Osteocyte (in vitro differentiated cells): ENCODE measurements at regions not wholly inside any gene's neighbourhood (a gene's known extent, or its start where the extent isn't known, plus 50 kb on each side); places are given as distances from the start of the nearest gene placed in this dataset.
"Not testable (repeated sequence)": the region's sequence is repeated elsewhere in the genome, so short reads cannot be mapped to it uniquely, and the experiment has no call there.

ENCODE experiments used
- DNase-seq: peaks from one replicate; pipeline ENCODE4 v3.0.0; 2021; ENCODE audit warnings: mixed read lengths; ENCODE audit not compliant: unreplicated experiment; ENCODE audit errors: extremely low spot score
- H3K27ac Mint-ChIP-seq: one replicate; pipeline ENCODE4 v1.8.0; 2021; ENCODE audit warnings: mild to moderate bottlenecking, mixed read lengths; ENCODE audit not compliant: unreplicated experiment
- H3K27me3 Mint-ChIP-seq: one replicate; pipeline ENCODE4 v1.8.0; 2021; ENCODE audit warnings: mixed read lengths; ENCODE audit not compliant: unreplicated experiment
- H3K36me3 Mint-ChIP-seq: one replicate; pipeline ENCODE4 v1.8.0; 2021; ENCODE audit warnings: mixed read lengths; ENCODE audit not compliant: unreplicated experiment
- H3K4me1 Mint-ChIP-seq: one replicate; pipeline ENCODE4 v1.8.0; 2021; ENCODE audit warnings: mixed read lengths; ENCODE audit not compliant: unreplicated experiment
- H3K4me3 Mint-ChIP-seq: one replicate; pipeline ENCODE4 v1.8.0; 2021; ENCODE audit warnings: mild to moderate bottlenecking, moderate library complexity, mixed read lengths; ENCODE audit not compliant: unreplicated experiment
- H3K9me3 Mint-ChIP-seq: one replicate; pipeline ENCODE4 v1.8.0; 2021; ENCODE audit warnings: mixed read lengths; ENCODE audit not compliant: unreplicated experiment
- CTCF ChIP-seq: fragments of 200-600 bp; sonication (generic); IDR thresholded peaks from 2 replicates; pipeline ENCODE4 v1.5.0; 2021; ENCODE audit warnings: antibody characterized with exemption, mild to moderate bottlenecking, moderate library complexity

- Mint-ChIP-seq H3K4me3 (no peak overlapping the region), H3K9me3 (peaks cover 14% of the 10 kb centered on the region), H3K4me1 (peaks cover 6% of the 10 kb centered on the region), H3K36me3 (peaks cover 3% of the 10 kb centered on the region), H3K27me3 (no peaks in the 10 kb centered on the region), H3K27ac (no peak overlapping the region)
- no peak for TF ChIP-seq CTCF
- DNase-seq = no peak
These were observed 253.8 kb downstream of the ZNF608 start for GRCh38 chr5:124492444-124493224.

GRCh38 chr5:124490315-124490714 lies 256.1 kb downstream of the ZNF608 start:
- not testable (repeated sequence) for DNase-seq, H3K4me1 Mint-ChIP-seq, H3K36me3 Mint-ChIP-seq, H3K27me3 Mint-ChIP-seq, H3K4me3 Mint-ChIP-seq, H3K27ac Mint-ChIP-seq
- H3K9me3 Mint-ChIP-seq = peaks cover 14% of the 10 kb centered on the region

GRCh38 chr5:124481419-124481818 lies 265.0 kb downstream of the ZNF608 start:
- no peak overlapping the region for H3K4me3 Mint-ChIP-seq
- TF ChIP-seq CTCF = no peak
- H3K27me3 Mint-ChIP-seq = no peaks in the 10 kb centered on the region

GRCh38 chr5:124480964-124481363 lies 265.5 kb downstream of the ZNF608 start:
- Mint-ChIP-seq H3K4me1 (peaks cover 3% of the 10 kb centered on the region), H3K36me3 (no peaks in the 10 kb centered on the region), H3K27me3 (no peaks in the 10 kb centered on the region), H3K4me3 (no peak overlapping the region), H3K27ac (no peak overlapping the region), H3K9me3 (peaks cover 9% of the 10 kb centered on the region)
- no peak for TF ChIP-seq CTCF
- no peak for DNase-seq

More at GRCh38 chr5:124481419-124481818, 265.0 kb downstream of the ZNF608 start:
- no peak for DNase-seq
- H3K9me3 Mint-ChIP-seq = peaks cover 9% of the 10 kb centered on the region
- H3K27ac Mint-ChIP-seq = no peak overlapping the region
- H3K4me1 Mint-ChIP-seq = peaks cover 3% of the 10 kb centered on the region
- no peaks in the 10 kb centered on the region for H3K36me3 Mint-ChIP-seq

GRCh38 chr5:124480022-124480421 lies 266.4 kb downstream of the ZNF608 start:
- H3K4me3 Mint-ChIP-seq = no peak overlapping the region
- peaks cover 3% of the 10 kb centered on the region for H3K4me1 Mint-ChIP-seq
- no peaks in the 10 kb centered on the region for H3K36me3 Mint-ChIP-seq
- no peak for DNase-seq
- no peak overlapping the region for H3K27ac Mint-ChIP-seq
- no peak for TF ChIP-seq CTCF
- H3K9me3 Mint-ChIP-seq = peaks cover 9% of the 10 kb centered on the region
- H3K27me3 Mint-ChIP-seq = no peaks in the 10 kb centered on the region
